IPS DF 6.9 (cell line): ENCODE measurements at regions not wholly inside any gene's neighbourhood (a gene's known extent, or its start where the extent isn't known, plus 50 kb on each side); places are given as distances from the start of the nearest gene placed in this dataset.
"Not testable (repeated sequence)": the region's sequence is repeated elsewhere in the genome, so short reads cannot be mapped to it uniquely, and the experiment has no call there.

Experiments
- DNase-seq: peaks from one replicate; pipeline ENCODE4 v3.0.0-alpha.2; 2013; ENCODE audit warnings: low read depth, low spot score
- H3K27ac ChIP-seq: one replicate; pipeline ENCODE4 v1.5.1; 2013; ENCODE audit warnings: low read length, control low read depth
- H3K27me3 ChIP-seq: 2 replicates; pipeline ENCODE4 v1.6.1; 2013; ENCODE audit warnings: mild to moderate bottlenecking, low read length; ENCODE audit not compliant: control insufficient read depth, insufficient read depth
- H3K36me3 ChIP-seq: 2 replicates; pipeline ENCODE4 v1.6.1; 2013; ENCODE audit warnings: low read length; ENCODE audit not compliant: control insufficient read depth, insufficient read depth
- H3K4me1 ChIP-seq: 2 replicates; pipeline ENCODE4 v1.6.1; 2013; ENCODE audit warnings: low read length; ENCODE audit not compliant: control insufficient read depth, insufficient read depth
- H3K4me3 ChIP-seq: 2 replicates; pipeline ENCODE4 v1.5.1; 2013; ENCODE audit warnings: mild to moderate bottlenecking, low read length
- H3K9me3 ChIP-seq: 2 replicates; pipeline ENCODE4 v1.6.1; 2013; ENCODE audit warnings: low read length, inconsistent platforms; ENCODE audit not compliant: control insufficient read depth, insufficient read depth
- WGBS: extraction: QIAGEN DNeasy Blood & Tissue Kit; methylation state at CpG from one replicate; pipeline ENCODE4 v1.1.7; 2013; ENCODE audit warnings: mixed read lengths, missing lambda C conversion rate; ENCODE audit not compliant: insufficient read length, insufficient coverage; 5-methylcytosine and 5-hydroxymethylcytosine counted together

DNA sequence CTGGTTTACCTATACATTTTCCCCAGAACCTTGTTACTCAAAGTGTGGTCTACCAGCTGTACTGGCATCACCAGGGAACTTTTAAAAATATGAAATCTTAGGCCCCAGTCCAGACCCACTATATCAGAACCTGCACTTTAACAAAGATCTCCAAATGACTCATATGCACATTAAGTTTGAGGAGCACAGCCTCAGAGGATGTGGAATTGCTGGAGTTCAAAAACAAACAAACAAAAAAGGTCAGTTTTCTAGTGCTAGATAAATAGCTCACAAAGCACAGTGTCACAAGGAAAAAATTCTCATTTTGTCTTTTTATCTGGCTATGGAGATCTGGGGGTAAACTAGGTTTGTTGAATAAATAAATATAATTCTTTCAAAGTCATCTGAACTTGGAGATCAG is 68.9 kb upstream of the ANKRD55 start:
- H3K4me3 ChIP-seq = no peak overlapping the region
- no peaks in the 10 kb centered on the region for H3K36me3 ChIP-seq
- H3K27ac ChIP-seq = no peak overlapping the region
- no peaks in the 10 kb centered on the region for H3K27me3 ChIP-seq
- H3K4me1 ChIP-seq = no peaks in the 10 kb centered on the region
- DNase-seq = no peak
- H3K9me3 ChIP-seq = no peaks in the 10 kb centered on the region

DNA sequence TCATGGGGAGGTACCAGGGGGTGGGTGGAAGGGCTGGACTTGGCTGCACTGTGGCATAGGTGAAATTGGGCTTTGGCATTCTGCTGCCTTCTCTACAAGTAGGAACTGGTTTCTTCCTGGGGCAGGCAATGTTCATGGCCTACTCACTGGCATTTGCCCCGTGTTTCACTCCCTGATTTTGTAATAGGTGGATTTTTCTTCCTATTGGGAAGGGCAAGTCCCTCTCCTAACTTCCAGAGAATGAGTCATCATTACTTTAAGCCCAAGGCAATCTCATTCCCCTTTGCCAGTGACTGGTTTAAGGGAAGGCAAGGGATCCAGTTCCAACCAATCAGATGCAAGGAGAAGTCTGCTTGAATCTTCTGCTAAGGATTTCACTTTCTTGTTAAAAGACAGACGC is 67.9 kb upstream of the ANKRD55 start:
- no CpG with 5 or more reads among the region's 2 CpGs for WGBS
- Histone ChIP-seq H3K4me1 (no peaks in the 10 kb centered on the region), H3K4me3 (no peak overlapping the region), H3K27me3 (no peaks in the 10 kb centered on the region), H3K9me3 (no peaks in the 10 kb centered on the region), H3K27ac (no peak overlapping the region), H3K36me3 (no peaks in the 10 kb centered on the region)
- no peak for DNase-seq

- WGBS = no CpG with 5 or more reads among the region's 5 CpGs
Measured at GRCh38 chr5:56299212-56299611, 66.1 kb upstream of the ANKRD55 start.

DNA sequence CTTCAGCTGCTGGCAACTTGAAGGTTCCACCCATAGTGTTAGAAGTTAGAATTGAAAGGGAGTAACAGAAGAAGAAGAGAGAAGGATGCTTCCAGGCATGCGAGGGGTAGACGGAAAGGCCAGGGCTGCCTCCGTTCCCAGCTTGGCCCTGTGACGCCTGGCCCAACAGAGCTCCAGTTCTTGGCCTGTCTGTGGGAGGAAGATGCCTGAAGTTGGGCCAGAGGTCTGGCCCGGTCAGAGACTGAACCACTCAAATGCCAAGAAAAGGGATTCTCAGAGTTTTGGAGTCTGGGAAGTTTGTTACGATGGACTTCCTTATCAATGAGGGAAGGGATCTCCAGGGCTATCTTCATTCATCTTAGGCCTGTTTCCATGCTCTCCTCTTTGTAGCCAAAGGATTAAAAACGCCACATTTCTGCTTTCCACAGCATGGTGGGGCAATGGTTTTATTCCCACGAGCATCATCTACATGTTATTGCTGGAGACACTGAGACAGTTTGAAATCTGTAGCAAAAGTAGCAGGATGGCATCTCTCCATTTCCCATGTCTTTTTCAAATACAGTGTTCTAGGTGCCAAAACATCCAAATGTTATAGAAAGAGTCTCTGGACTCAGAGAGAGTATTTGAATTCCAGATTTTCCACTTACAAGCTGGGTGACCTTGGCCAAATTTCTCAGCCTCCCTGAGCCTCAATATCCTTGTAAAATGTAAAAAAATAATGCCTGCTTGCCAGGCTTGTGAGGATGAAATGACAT is 65.4 kb upstream of the ANKRD55 start:
- WGBS = no CpG with 5 or more reads among the region's 8 CpGs
- Histone ChIP-seq H3K36me3 (no peaks in the 10 kb centered on the region), H3K4me1 (no peaks in the 10 kb centered on the region), H3K27ac (no peak overlapping the region), H3K27me3 (no peaks in the 10 kb centered on the region), H3K9me3 (no peaks in the 10 kb centered on the region), H3K4me3 (no peak overlapping the region)
- DNase-seq = no peak

More at GRCh38 chr5:56299212-56299611, 66.1 kb upstream of the ANKRD55 start:
- no peaks in the 10 kb centered on the region for H3K36me3 ChIP-seq
- H3K4me1 ChIP-seq = no peaks in the 10 kb centered on the region
- no peak for DNase-seq
- H3K27ac ChIP-seq = no peak overlapping the region
- H3K9me3 ChIP-seq = no peaks in the 10 kb centered on the region
- H3K27me3 ChIP-seq = no peaks in the 10 kb centered on the region
- no peak overlapping the region for H3K4me3 ChIP-seq

DNA sequence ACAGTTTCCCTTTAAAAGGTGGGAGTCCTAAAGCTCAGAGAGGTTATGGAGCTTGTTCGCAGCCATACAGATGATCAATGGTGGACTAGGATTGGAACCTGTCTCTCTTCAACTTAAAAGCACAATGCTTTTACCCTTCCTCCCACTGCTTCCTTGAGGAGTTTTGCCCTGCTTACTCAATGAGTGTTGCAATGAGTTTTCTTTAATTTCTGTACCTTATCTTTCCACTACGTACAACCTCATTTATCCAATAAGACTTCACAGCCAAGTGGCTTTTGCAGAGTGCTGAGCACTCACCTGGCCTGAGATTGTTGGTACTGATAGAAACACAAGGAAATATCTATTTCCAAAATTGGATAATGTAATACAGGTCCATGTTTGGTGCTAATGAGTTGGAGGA is 64.7 kb upstream of the ANKRD55 start:
- WGBS = no CpG with 5 or more reads among the region's 2 CpGs
- no peak overlapping the region for H3K27ac ChIP-seq

DNA sequence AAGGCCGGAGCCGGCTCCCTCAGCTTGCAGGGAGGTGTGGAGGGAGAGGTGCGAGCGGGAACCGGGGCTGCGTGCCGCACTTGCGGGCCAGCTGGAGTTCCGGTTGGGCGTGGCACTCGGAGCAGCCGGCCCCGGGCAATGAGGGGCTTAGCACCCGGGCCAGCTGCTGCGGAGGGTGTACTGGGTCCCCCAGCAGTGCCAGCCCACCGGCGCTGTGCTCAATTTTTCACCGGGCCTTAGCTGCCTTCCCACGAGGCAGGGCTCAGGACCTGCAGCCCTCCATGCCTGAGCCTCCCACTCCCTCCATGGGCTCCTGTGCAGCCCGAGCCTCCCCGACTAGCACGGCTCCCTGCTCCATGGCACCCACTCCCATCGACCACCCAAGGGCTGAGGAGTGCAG is 62.2 kb upstream of the ANKRD55 start:
- H3K27ac ChIP-seq, H3K4me1 ChIP-seq, H3K9me3 ChIP-seq, DNase-seq, H3K27me3 ChIP-seq, H3K4me3 ChIP-seq, H3K36me3 ChIP-seq: not testable (repeated sequence)
- no CpG with 5 or more reads among the region's 23 CpGs for WGBS

More for the DNA sequence above, 64.7 kb upstream of the ANKRD55 start:
- DNase-seq = no peak
- no peaks in the 10 kb centered on the region for H3K27me3 ChIP-seq
- no peak overlapping the region for H3K4me3 ChIP-seq
- no peaks in the 10 kb centered on the region for H3K36me3 ChIP-seq
- H3K4me1 ChIP-seq = no peaks in the 10 kb centered on the region
- no peaks in the 10 kb centered on the region for H3K9me3 ChIP-seq

DNA sequence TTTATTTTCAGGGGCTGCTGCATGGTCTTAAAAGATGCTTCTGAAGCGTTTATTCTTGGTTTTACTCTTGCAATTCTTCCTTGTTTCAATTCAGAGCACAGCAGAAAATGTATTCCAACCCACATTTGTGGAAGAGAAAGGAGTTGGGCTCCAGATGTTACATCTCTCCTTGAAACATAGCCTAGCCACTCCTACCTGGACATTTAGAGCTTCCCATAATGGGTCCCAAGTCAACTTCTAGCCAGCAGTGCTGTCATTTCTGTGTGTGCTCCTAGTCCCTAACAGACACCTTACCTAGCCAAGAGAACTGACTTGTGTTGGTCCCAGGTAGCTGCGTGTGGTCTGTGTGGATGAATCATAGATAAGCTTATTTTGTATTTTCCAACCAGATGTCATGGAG is 61.2 kb upstream of the ANKRD55 start:
- Histone ChIP-seq H3K4me3 (no peak overlapping the region), H3K27ac (no peak overlapping the region), H3K9me3 (no peaks in the 10 kb centered on the region), H3K27me3 (no peaks in the 10 kb centered on the region), H3K36me3 (no peaks in the 10 kb centered on the region), H3K4me1 (no peaks in the 10 kb centered on the region)
- DNase-seq = no peak
- no CpG with 5 or more reads among the region's 2 CpGs for WGBS

- not testable (repeated sequence) for H3K27me3 ChIP-seq, H3K27ac ChIP-seq, H3K36me3 ChIP-seq, DNase-seq, H3K4me3 ChIP-seq, H3K4me1 ChIP-seq, H3K9me3 ChIP-seq
- WGBS = no CpG with 5 or more reads among the region's 2 CpGs
Measured at GRCh38 chr5:56292874-56293273, 59.7 kb upstream of the ANKRD55 start.

DNA sequence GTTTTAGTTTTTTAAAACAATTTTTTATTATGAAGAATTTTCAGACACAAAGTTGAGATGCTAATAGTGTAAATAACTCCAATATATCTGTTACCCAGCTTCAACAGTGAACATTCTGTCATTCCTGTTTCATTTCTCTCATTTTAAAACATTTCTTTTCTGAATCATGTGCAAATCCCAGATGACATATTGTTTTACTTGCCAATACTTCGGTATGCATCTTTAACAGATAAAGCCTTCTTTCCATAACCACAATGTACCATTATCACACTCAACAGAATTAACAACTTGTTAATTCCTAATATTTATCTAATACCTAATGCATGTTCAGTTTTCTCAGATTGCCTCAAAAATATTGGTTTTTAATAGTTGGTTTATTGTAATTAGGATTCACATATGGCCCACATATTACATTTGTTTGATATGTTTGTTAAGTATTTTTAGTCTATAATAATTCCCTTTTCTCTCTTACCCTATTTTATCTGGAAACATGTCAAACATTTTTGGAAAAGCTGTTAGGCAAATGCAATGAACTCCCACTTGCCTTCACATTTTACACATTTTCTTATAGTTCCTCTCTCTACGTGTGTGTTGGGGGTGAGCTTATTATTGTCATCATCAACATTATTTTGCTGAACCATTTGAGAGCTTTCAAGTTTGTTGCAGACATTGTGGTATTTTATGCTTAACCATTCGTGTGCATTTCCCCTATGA is 58.7 kb upstream of the ANKRD55 start:
- Histone ChIP-seq H3K36me3 (no peaks in the 10 kb centered on the region), H3K27me3 (no peaks in the 10 kb centered on the region), H3K4me3 (no peak overlapping the region), H3K27ac (no peak overlapping the region), H3K4me1 (no peaks in the 10 kb centered on the region), H3K9me3 (no peaks in the 10 kb centered on the region)
- DNase-seq = no peak
- no CpG with 5 or more reads among the region's 3 CpGs for WGBS

GRCh38 chr5:56291079-56291643 is 58.0 kb upstream of the ANKRD55 start:
- no peaks in the 10 kb centered on the region for H3K4me1 ChIP-seq
- no peak overlapping the region for H3K27ac ChIP-seq
- H3K27me3 ChIP-seq = no peaks in the 10 kb centered on the region
- DNase-seq = no peak
- H3K36me3 ChIP-seq = no peaks in the 10 kb centered on the region
- H3K9me3 ChIP-seq = no peaks in the 10 kb centered on the region
- no peak overlapping the region for H3K4me3 ChIP-seq
- WGBS = no CpG with 5 or more reads among the region's 1 CpG
